ENCODE measurements at regions not wholly inside any gene's neighbourhood (a gene's known extent, or its start where the extent isn't known, plus 50 kb on each side); places are given as distances from the start of the nearest gene placed in this dataset.

DNA sequence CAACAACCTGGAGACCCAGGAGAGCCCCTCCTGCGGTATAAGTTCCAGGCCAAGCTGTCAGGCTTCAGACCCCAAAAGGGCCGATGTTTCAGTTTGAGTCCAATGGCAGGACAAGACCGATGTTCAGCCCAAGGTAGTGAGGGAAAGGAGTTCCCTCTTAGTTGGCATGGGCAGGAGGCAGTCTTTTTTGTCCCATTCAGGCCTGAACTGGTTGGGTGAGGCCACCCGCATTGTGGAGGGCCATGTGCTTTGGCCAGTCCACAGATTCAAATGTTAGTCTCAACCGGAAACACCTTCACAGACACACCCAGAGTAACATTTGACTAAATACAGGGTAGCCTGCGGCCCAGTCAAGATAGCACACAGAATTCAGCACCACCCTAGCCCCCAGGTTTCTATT lies 89.6 kb upstream of the ANKRD10 start:
- peaks cover 0 to 25% of the 10 kb centered on the region in 2 donors for H3K4me1 ChIP-seq
- H3K27ac ChIP-seq, result peak overlapping the region in 1 of 2 donors; percentile 84
- H3K4me3 ChIP-seq, result no peak overlapping the region
- TF ChIP-seq, protein P1, sequence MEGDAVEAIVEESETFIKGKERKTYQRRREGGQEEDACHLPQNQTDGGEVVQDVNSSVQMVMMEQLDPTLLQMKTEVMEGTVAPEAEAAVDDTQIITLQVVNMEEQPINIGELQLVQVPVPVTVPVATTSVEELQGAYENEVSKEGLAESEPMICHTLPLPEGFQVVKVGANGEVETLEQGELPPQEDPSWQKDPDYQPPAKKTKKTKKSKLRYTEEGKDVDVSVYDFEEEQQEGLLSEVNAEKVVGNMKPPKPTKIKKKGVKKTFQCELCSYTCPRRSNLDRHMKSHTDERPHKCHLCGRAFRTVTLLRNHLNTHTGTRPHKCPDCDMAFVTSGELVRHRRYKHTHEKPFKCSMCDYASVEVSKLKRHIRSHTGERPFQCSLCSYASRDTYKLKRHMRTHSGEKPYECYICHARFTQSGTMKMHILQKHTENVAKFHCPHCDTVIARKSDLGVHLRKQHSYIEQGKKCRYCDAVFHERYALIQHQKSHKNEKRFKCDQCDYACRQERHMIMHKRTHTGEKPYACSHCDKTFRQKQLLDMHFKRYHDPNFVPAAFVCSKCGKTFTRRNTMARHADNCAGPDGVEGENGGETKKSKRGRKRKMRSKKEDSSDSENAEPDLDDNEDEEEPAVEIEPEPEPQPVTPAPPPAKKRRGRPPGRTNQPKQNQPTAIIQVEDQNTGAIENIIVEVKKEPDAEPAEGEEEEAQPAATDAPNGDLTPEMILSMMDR (IDR thresholded peaks at IDR 0.05), result no peak
- no peaks in the 10 kb centered on the region for H3K36me3 ChIP-seq
- DNase-seq (ENCODE audit: low spot score), result no peak
- H3K27me3 ChIP-seq, result no peaks in the 10 kb centered on the region
- no peaks in the 10 kb centered on the region for H3K9me3 ChIP-seq

GRCh38 chr13:111001636-111002035 lies 86.8 kb upstream of the ANKRD10 start:
- TF ChIP-seq, protein P1 (IDR thresholded peaks at IDR 0.05), result no peak
- H3K4me1 ChIP-seq, result peaks cover 0 to 16% of the 10 kb centered on the region in 2 donors
- no peak overlapping the region for H3K27ac ChIP-seq
- H3K27me3 ChIP-seq, result no peaks in the 10 kb centered on the region
- no peaks in the 10 kb centered on the region for H3K36me3 ChIP-seq
- no peak overlapping the region for H3K4me3 ChIP-seq
- H3K9me3 ChIP-seq, result no peaks in the 10 kb centered on the region
- no peak for DNase-seq (ENCODE audit: low spot score)

- H3K4me1 ChIP-seq, result no peaks in the 10 kb centered on the region
- H3K27ac ChIP-seq, result no peak overlapping the region
- TF ChIP-seq, protein P1 (IDR thresholded peaks at IDR 0.05), result no peak
- H3K27me3 ChIP-seq, result no peaks in the 10 kb centered on the region
- H3K4me3 ChIP-seq, result no peak overlapping the region
- no peaks in the 10 kb centered on the region for H3K36me3 ChIP-seq
- no peaks in the 10 kb centered on the region for H3K9me3 ChIP-seq
- no peak for DNase-seq (ENCODE audit: low spot score)
Measured at GRCh38 chr13:110993788-110994187, 78.9 kb upstream of the ANKRD10 start.

DNA sequence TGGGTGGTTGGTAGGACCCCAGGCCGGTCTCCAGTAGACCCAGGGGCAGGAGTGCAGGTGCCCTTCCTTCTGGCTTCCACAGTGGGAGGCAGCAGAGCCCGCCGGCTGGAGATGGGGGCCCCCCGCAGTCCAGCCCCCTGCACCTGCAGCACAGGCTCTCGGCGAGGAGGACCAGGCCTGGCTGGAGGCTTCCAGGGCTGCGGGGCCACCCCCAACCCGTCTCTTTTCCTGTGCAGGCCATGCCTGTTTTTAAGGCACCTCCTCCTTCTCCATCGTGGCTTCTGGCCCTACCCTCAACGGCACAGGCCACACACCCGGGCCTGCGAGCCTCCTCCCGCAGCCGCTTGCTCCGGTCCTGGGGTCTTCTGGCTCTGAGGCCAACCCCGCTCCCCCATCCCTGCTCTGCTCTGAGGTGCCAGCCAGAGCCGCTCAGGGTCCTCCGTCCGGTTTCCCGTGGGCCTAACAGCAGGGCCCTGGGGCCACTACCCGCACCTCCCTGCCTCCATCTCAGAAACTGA lies 77.2 kb upstream of the ANKRD10 start:
- no peaks in the 10 kb centered on the region for H3K4me1 ChIP-seq

GRCh38 chr13:110989331-110989730 lies 74.5 kb upstream of the ANKRD10 start:
- no peak for DNase-seq (ENCODE audit: low spot score)
- Histone ChIP-seq H3K36me3 (no peaks in the 10 kb centered on the region), H3K9me3 (no peaks in the 10 kb centered on the region), H3K27ac (no peak overlapping the region), H3K4me1 (no peaks in the 10 kb centered on the region), H3K27me3 (no peaks in the 10 kb centered on the region), H3K4me3 (no peak overlapping the region)
- TF ChIP-seq, protein P1 (IDR thresholded peaks at IDR 0.05), result no peak

More for the DNA sequence above, 77.2 kb upstream of the ANKRD10 start:
- Histone ChIP-seq H3K4me3 (no peak overlapping the region), H3K27ac (no peak overlapping the region), H3K9me3 (no peaks in the 10 kb centered on the region), H3K36me3 (no peaks in the 10 kb centered on the region), H3K27me3 (no peaks in the 10 kb centered on the region)
- TF ChIP-seq, protein P1 (IDR thresholded peaks at IDR 0.05), result no peak
- no peak for DNase-seq (ENCODE audit: low spot score)

DNA sequence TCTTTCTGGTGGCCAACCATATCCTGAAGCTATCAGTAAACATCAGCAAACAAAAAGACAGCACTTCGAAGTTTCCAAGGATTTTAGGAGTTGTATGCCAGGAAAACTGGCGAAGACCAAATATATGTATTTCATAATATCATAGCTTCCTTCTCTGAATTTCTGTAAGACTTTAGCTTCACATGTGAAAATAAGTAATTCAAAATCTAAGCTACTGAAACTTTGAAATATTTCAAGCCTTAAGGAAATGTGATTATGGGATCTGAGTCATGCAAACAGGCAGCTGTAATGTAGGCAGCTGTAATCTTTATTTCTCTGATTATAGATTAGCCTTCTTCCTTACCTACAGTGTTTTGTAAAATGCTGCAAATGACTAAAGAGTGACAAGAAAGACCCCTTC lies 70.7 kb upstream of the ANKRD10 start:
- TF ChIP-seq, protein P1 (IDR thresholded peaks at IDR 0.05), result no peak
- Histone ChIP-seq H3K27ac (no peak overlapping the region), H3K36me3 (no peaks in the 10 kb centered on the region), H3K27me3 (no peaks in the 10 kb centered on the region), H3K4me1 (no peaks in the 10 kb centered on the region), H3K9me3 (no peaks in the 10 kb centered on the region), H3K4me3 (no peak overlapping the region)
- no peak for DNase-seq (ENCODE audit: low spot score)
